Activated T-cell treated with anti-CD3 and anti-CD28 coated beads, Interleukin-2, amount 50 U/mL, for 48 hours (primary cell): ENCODE measurements at regions not wholly inside any gene's neighbourhood (a gene's known extent, or its start where the extent isn't known, plus 50 kb on each side); places are given as distances from the start of the nearest gene placed in this dataset.

Experiments used
- DNase-seq, 2 experiments: peaks; one replicate each; pipeline ENCODE4 v3.0.0-alpha.2; 2020

GRCh38 chr2:2557475-2557874, 226.4 kb upstream of the MYT1L start:
- DNase-seq, result no peak

DNA sequence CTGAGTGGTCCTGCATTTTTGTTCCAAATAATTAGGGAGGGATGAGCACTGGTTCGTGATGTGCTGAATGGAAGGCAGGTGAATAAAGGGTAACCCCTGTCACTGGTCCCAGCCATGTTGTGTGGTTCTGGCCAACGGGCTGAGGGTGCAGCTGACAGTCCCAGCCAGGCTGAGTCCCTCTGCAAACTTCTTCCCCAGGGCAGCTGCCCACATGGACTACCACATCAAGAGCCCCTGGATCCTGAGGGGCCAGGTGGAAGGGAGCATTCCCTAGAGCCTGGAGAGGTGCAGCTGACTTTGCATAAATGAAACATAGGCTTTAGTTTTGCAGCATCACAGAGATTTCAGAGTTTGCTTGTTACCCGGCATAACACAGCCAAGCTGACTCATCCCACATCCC, 219.8 kb upstream of the MYT1L start:
- DNase-seq, result no peak

GRCh38 chr2:2547911-2548310, 216.8 kb upstream of the MYT1L start:
- DNase-seq, result no peak

GRCh38 chr2:2547451-2547850, 216.4 kb upstream of the MYT1L start:
- no peak for DNase-seq

DNA sequence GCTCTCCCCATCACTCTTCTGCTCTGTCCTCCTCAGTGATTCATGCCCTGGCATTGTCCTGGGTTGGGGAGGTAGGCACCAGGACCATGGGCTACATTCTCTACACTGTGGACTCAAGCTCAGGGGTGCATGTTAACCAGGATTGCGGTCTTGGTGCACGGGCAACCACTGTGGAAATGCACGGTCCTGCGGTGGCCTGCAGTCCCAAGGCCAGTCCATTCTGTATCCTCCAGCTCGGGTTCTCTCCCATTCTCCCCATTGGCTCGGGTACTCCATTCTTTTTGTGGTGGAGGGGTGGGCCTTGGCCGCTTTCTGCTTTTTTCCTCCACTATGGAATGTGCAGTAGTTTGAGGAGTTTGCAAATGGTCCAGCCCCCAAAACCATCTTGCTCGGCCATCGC, 215.0 kb upstream of the MYT1L start:
- DNase-seq, result no peak

GRCh38 chr2:2542966-2543611, 212.0 kb upstream of the MYT1L start:
- no peak for DNase-seq

DNA sequence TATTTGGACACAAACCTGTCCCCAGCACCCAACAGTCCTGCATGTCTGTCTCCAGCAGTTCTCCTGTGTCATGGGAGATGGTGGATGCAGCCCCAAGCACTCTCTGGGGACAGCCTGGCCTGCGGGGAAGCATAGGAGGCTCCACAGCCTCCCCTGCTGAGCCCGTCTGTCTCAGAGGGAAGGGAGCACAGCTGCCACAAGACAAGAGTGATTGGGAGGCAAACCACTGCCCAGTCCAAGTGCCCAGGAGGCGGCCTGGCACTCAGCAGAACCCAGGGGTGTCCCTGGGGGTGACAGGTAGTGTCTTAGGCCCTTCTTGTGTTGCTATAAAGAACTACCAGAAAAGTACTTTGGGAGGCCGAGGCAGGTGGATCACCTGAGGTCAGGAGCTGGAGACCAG, 211.2 kb upstream of the MYT1L start:
- DNase-seq, result no peak

DNA sequence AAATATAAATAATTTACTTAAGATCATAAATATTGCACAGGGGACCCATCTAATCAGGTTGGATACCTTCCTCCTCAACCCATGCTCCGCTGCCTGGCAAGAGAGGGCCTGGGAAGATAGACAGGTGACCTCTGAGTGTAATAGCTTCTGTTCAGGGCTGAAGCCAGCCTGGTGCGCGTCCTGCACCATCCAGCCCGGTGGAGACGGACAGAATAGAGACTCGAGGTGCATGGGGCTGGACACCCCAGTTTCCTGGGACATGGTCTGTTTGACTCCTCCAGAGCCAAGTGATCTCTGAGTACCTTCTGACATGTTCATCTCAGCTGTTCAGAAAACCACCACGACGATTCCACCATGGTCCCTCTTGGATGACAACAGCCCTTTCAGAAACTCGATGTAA, 209.3 kb upstream of the MYT1L start:
- no peak for DNase-seq

- no peak for DNase-seq
Measured at GRCh38 chr2:2536416-2537056, 205.5 kb upstream of the MYT1L start.

DNA sequence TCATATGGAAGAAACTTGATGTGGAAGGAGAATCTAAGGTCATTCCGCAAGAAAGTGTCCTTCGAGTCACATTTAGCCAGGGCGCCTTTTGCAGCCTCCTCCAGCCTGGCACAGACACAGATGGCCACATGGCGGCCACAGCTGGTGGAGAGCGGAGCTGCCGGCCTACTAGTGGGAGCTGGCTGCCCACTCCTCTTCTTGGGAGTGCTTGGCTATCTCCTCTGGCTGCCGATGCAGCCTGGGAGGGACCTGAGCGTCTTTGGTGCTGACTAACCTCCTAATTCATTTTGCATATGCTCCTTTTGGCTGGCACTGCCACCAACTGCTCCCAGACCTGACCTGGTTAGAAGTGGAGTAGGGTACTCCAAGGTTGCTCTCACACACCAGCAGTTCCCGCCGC, 199.3 kb upstream of the MYT1L start:
- no peak for DNase-seq

GRCh38 chr2:2528846-2529245, 197.8 kb upstream of the MYT1L start:
- no peak for DNase-seq

- no peak for DNase-seq
Measured at GRCh38 chr2:2527148-2527547, 196.1 kb upstream of the MYT1L start.

GRCh38 chr2:2524348-2524941, 193.4 kb upstream of the MYT1L start:
- no peak for DNase-seq

- no peak for DNase-seq
Measured at GRCh38 chr2:2523461-2524347, 192.6 kb upstream of the MYT1L start.

- no peak for DNase-seq
Measured at GRCh38 chr2:2520401-2520811, 189.3 kb upstream of the MYT1L start.

DNA sequence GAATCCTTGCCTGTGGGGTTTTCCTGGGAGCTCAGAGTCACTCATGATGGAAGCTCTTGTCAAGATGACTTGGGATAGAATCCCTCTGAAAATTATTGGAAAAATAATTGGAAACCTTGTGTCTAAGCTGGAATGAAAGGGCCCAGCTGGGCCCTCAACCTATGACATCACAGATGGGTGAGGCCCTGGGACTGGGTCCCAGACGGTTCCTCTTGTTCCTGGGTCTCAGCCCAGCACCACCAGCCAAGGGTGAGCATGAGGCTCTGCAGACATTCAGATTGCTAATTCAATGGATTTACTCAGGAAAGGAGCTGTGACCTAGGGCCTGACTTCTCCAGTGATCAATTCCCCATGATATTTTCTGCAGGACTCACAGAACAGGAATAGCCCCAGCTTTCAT, 188.3 kb upstream of the MYT1L start:
- DNase-seq, result no peak

DNA sequence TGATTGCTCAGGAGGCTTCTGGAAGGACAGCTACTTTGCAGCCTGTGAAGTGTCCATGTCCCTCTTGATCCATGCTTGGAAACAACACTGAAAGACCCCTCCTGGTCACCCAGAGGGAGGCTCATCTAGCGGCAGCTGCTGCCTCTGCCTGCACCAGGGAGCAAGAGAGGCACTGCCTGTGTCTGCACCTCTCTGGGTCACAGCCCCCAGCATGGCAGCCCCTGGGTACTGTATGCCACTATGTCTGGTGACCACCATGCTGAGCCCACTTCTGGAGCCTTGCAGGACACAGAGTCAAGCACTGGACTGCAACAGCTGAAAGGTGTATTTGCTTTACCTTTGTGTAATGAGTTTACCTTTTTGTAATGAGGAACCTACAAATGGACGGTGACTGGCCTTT, 186.3 kb upstream of the MYT1L start:
- no peak for DNase-seq

GRCh38 chr2:2516386-2516785, 185.3 kb upstream of the MYT1L start:
- no peak for DNase-seq

DNA sequence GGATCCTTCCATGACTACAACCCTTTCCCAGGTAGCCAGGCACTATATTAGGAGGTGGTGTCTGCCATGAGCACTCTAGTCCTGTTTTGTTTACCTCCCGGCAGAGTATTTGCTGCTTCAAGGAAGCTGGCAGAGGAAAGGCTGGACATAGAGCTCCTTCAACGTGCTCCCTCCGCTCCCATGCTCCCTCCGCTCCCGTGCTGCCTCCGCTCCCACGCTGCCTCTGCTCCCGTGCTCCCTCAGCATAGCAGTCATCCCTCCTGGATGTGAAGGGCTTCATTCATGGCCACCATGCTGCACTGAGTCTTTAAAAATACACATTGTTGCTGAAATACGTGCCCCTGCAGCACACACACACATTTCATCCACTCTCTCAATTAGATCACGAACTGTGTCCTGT, 181.9 kb upstream of the MYT1L start:
- no peak for DNase-seq

DNA sequence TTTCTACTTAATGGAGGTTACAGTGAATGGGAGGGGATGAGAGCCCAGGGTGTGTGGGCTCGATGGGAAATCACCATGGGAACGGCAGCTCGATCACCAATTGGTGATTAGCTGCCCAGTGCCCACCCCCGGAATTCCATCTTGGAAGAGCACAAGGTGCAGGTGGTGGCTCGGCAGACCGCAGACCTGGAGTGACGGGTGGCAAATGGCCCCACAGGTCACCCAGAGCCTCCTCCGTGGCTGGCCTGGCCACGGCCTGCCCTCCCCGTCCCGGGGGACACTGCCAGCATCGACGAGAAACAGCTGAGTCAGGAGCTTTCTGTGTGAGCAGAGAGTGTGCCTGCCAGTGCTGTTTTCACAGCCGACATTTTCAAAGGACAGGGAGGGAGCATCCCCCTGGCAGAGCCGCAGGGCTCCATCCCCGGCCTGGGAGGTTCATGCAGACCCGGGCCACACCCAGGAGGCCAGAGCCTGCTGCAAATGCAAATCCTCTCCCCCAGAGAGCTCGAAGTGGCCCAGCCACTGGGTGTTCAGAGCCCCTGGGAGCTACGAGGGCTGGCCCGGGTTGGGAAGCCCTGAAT, 176.4 kb upstream of the MYT1L start:
- DNase-seq, result no peak

- DNase-seq, result no peak
Measured at GRCh38 chr2:2506536-2506935, 175.5 kb upstream of the MYT1L start.

GRCh38 chr2:2505604-2506003, 174.5 kb upstream of the MYT1L start:
- no peak for DNase-seq

GRCh38 chr2:2503864-2504418, 172.9 kb upstream of the MYT1L start:
- no peak for DNase-seq
